Kidney (tissue), 13 donors: ENCODE measurements at regions not wholly inside any gene's neighbourhood (a gene's known extent, or its start where the extent isn't known, plus 50 kb on each side); places are given as distances from the start of the nearest gene placed in this dataset.

Source experiments
- DNase-seq, 5 donors: peaks; one replicate each; pipeline ENCODE4 v3.0.0-alpha.2; 2013 to 2020
- FAIRE-seq: peaks from 2 replicates; lab custom pipeline; 2012; peaks lifted over from hg19 to GRCh38; lab: Jason Lieb, UNC
- H3K27ac ChIP-seq, 2 donors: one replicate each; pipeline ENCODE4 v1.7.0; 2013; ENCODE audit warnings: low read depth in 2 of 2, low read length in 2 of 2, inconsistent platforms in 1 of 2
- H3K27me3 ChIP-seq: one replicate; pipeline ENCODE4 v1.7.1; 2013; ENCODE audit warnings: low read length, inconsistent platforms; ENCODE audit not compliant: control insufficient read depth, insufficient read depth
- H3K36me3 ChIP-seq, 3 donors: one replicate each; pipeline versions ENCODE4 v1.7.0 to v1.7.1; 2013; ENCODE audit warnings: low read length in 3 of 3, control low read depth in 1 of 3, inconsistent platforms in 1 of 3; ENCODE audit not compliant: insufficient read depth in 3 of 3, control insufficient read depth in 2 of 3
- H3K4me1 ChIP-seq, 3 donors: one replicate each; pipeline versions ENCODE4 v1.7.0 to v1.7.1; 2013; ENCODE audit warnings: low read length in 3 of 3, inconsistent platforms in 1 of 3, low read depth in 1 of 3; ENCODE audit not compliant: control insufficient read depth in 2 of 3, insufficient read depth in 2 of 3
- H3K4me3 ChIP-seq, 3 donors: one replicate each; pipeline versions ENCODE4 v1.7.0 to v1.8.1; 2013; ENCODE audit warnings: low read length in 3 of 3, control low read depth in 1 of 3, inconsistent platforms in 1 of 3
- H3K9ac ChIP-seq, 3 donors: one replicate each; pipeline versions ENCODE4 v1.7.0 to v1.7.1; 2013; ENCODE audit warnings: low read length in 3 of 3, control low read depth in 1 of 3, inconsistent platforms in 1 of 3
- H3K9me3 ChIP-seq, 3 donors: one replicate each; pipeline versions ENCODE4 v1.7.0 to v1.7.1; 2013; ENCODE audit warnings: low read length in 3 of 3, control low read depth in 1 of 3, inconsistent platforms in 1 of 3; ENCODE audit not compliant: control insufficient read depth in 2 of 3, insufficient read depth in 1 of 3
- CTCF ChIP-seq: IDR thresholded peaks from 3 replicates; pipeline ENCODE4 v1.5.1; 2012; ENCODE audit warnings: mild to moderate bottlenecking, moderate library complexity, borderline replicate concordance; ENCODE audit not compliant: insufficient read depth; ENCODE audit errors: extremely low read depth
- intact Hi-C: fragments of 100-400 bp; cut with DNase I; formaldehyde crosslinking; loops from one replicate; pipeline ENCODE4 v1.11.1; 2022
- donor health status: control.
- donor health status: control.
- donor health status: control.
- donor health status: control.
- donor health status: control.
- donor health status: DM: yes; HTN: yes; CAD: no.
- donor health status: Normal renal cell carcinoma (clear cell type).

- FAIRE-seq = no peak
- Histone ChIP-seq H3K9ac (no peak overlapping the region), H3K4me3 (no peak overlapping the region), H3K27ac (no peak overlapping the region), H3K36me3 (no peaks in the 10 kb centered on the region), H3K4me1 (no peaks in the 10 kb centered on the region), H3K9me3 (no peaks in the 10 kb centered on the region), H3K27me3 (no peaks in the 10 kb centered on the region)
- peak in 1 of 5 donors; percentile 13 for DNase-seq
- no peak for TF ChIP-seq CTCF
- intact Hi-C loops = no loop called here
These were observed 810.3 kb upstream of the SALL3 start for GRCh38 chr18:78169174-78169864.

- no peaks in the 10 kb centered on the region for H3K9me3 ChIP-seq
- no peak for TF ChIP-seq CTCF
- intact Hi-C loops = no loop called here
- H3K27ac ChIP-seq = no peak overlapping the region
- no peaks in the 10 kb centered on the region for H3K36me3 ChIP-seq
- no peaks in the 10 kb centered on the region for H3K4me1 ChIP-seq
- no peaks in the 10 kb centered on the region for H3K27me3 ChIP-seq
- H3K9ac ChIP-seq = no peak overlapping the region
- H3K4me3 ChIP-seq = no peak overlapping the region
- FAIRE-seq = no peak
- no peak for DNase-seq
These were observed 807.7 kb upstream of the SALL3 start for GRCh38 chr18:78171954-78172353.

DNA sequence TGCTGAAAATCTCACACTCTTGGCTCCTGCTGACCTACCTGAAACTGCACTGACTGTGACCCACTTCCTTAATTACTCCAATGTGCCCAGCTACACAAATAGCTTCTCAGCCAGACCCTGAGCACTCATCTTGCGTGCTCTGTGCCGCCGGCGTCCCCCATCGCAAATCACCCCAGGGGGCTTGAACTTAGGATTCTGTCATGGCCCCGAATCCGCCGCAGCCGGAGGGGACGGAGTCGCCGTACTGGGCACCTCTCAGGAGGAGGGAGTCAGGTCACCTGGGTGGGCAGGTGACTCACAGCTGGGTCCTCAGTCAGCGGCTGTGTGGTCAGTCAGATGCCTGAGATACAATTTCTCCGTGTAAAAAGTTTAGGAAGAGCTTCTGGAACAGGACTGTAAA, 804.9 kb upstream of the SALL3 start:
- intact Hi-C loops = no loop called here
- Histone ChIP-seq H3K4me3 (no peak overlapping the region), H3K27ac (no peak overlapping the region), H3K36me3 (no peaks in the 10 kb centered on the region), H3K9ac (no peak overlapping the region), H3K9me3 (no peaks in the 10 kb centered on the region), H3K4me1 (no peaks in the 10 kb centered on the region), H3K27me3 (no peaks in the 10 kb centered on the region)
- TF ChIP-seq CTCF = no peak
- FAIRE-seq (no peak), DNase-seq (no peak)

- no peak overlapping the region for H3K27ac ChIP-seq
- FAIRE-seq = no peak
- H3K4me3 ChIP-seq = no peak overlapping the region
- H3K9me3 ChIP-seq = peaks cover 0 to 2% (median 0%) of the 10 kb centered on the region in 3 donors
- no peaks in the 10 kb centered on the region for H3K4me1 ChIP-seq
- no peak overlapping the region for H3K9ac ChIP-seq
- intact Hi-C loops = no loop called here
- TF ChIP-seq CTCF = no peak
- no peaks in the 10 kb centered on the region for H3K36me3 ChIP-seq
- DNase-seq = no peak
- H3K27me3 ChIP-seq = no peaks in the 10 kb centered on the region
These were observed 800.8 kb upstream of the SALL3 start for GRCh38 chr18:78178812-78179211.
